CD14-positive monocyte (primary cell): ENCODE measurements at regions not wholly inside any gene's neighbourhood (a gene's known extent, or its start where the extent isn't known, plus 50 kb on each side); places are given as distances from the start of the nearest gene placed in this dataset.

Experiments used
- DNase-seq, 3 donors: peaks; one replicate each; pipeline ENCODE4 v3.0.0-alpha.2; 2011 to 2022
- H2AFZ ChIP-seq: 2 replicates; pipeline ENCODE4 v1.6.0; 2012; ENCODE audit warnings: mild to moderate bottlenecking, low read depth, low read length, inconsistent platforms; ENCODE audit not compliant: insufficient read depth, poor library complexity, severe bottlenecking
- H3K27ac ChIP-seq, 2 donors: 1 replicate in 1 of 2; 2 replicates in 1 of 2; pipeline ENCODE4 v1.5.1; 2012 to 2013; ENCODE audit warnings: low read length in 2 of 2, control low read depth in 1 of 2, inconsistent platforms in 1 of 2, low read depth in 1 of 2, mild to moderate bottlenecking in 1 of 2
- H3K27me3 ChIP-seq, 2 donors: one replicate each; pipeline versions ENCODE4 v1.6.0 to v1.6.1; 2011 to 2013; ENCODE audit warnings: low read length in 2 of 2; ENCODE audit not compliant: control insufficient read depth in 2 of 2, insufficient read depth in 2 of 2
- H3K36me3 ChIP-seq, 2 donors: replicated peaks in 1 of 2; 1 replicate in 1 of 2; 2 replicates in 1 of 2; pipeline versions ENCODE4 v1.5.1 to v1.6.1; 2012 to 2013; ENCODE audit warnings: low read length in 2 of 2, control low read depth in 1 of 2, inconsistent platforms in 1 of 2, mild to moderate bottlenecking in 1 of 2; ENCODE audit not compliant: insufficient read depth in 2 of 2, control insufficient read depth in 1 of 2
- H3K4me1 ChIP-seq, 2 donors: 1 replicate in 1 of 2; 2 replicates in 1 of 2; pipeline versions ENCODE4 v1.5.1 to v1.6.1; 2012 to 2013; ENCODE audit warnings: low read length in 2 of 2, control low read depth in 1 of 2, inconsistent platforms in 1 of 2, mild to moderate bottlenecking in 1 of 2, moderate library complexity in 1 of 2; ENCODE audit not compliant: insufficient read depth in 2 of 2, control insufficient read depth in 1 of 2
- H3K4me2 ChIP-seq: replicated peaks from 2 replicates; pipeline ENCODE3; 2012; ENCODE audit warnings: low read length, moderate library complexity, mild to moderate bottlenecking; ENCODE audit not compliant: poor library complexity, severe bottlenecking; ENCODE audit errors: extremely low read depth
- H3K4me3 ChIP-seq, 3 experiments: fragments of 200-600 bp in 1 of 3; sonication (generic) in 1 of 3; replicated peaks in 1 of 3; 1 replicate in 2 of 3; 2 replicates in 1 of 3; pipeline ENCODE4 v1.5.1; 2011 to 2013; ENCODE audit warnings: low read length in 3 of 3, mild to moderate bottlenecking in 3 of 3, control low read depth in 2 of 3, low read depth in 2 of 3, inconsistent platforms in 1 of 3, moderate library complexity in 1 of 3
- H3K79me2 ChIP-seq: 2 replicates; pipeline ENCODE4 v1.6.0; 2012; ENCODE audit warnings: mild to moderate bottlenecking, control low read depth, inconsistent platforms, low read length, moderate library complexity; ENCODE audit not compliant: insufficient read depth
- H3K9ac ChIP-seq: 2 replicates; pipeline ENCODE4 v1.6.0; 2017; ENCODE audit warnings: low read length, mild to moderate bottlenecking; ENCODE audit not compliant: insufficient read depth, poor library complexity, severe bottlenecking
- H3K9me3 ChIP-seq, 2 donors: replicated peaks in 1 of 2; 1 replicate in 1 of 2; 2 replicates in 1 of 2; pipeline versions ENCODE4 v1.5.1 to v1.6.1; 2012 to 2013; ENCODE audit warnings: low read length in 2 of 2, control low read depth in 1 of 2; ENCODE audit not compliant: control insufficient read depth in 1 of 2, insufficient read depth in 1 of 2
- H4K20me1 ChIP-seq: 2 replicates; pipeline ENCODE4 v1.6.0; 2012; ENCODE audit warnings: mild to moderate bottlenecking, low read length, control low read depth, moderate library complexity; ENCODE audit not compliant: insufficient read depth
- H3K27ac Mint-ChIP-seq, 7 donors: one replicate each; pipeline ENCODE4 v1.8.0; 2020; ENCODE audit warnings: mild to moderate bottlenecking in 7 of 7, mixed read lengths in 7 of 7, moderate library complexity in 6 of 7, inconsistent platforms in 2 of 7
- H3K27me3 Mint-ChIP-seq, 3 donors: one replicate each; pipeline ENCODE4 v1.8.0; 2021 to 2022; ENCODE audit warnings: low read depth in 3 of 3, mild to moderate bottlenecking in 3 of 3, mixed read lengths in 3 of 3, moderate library complexity in 3 of 3, inconsistent platforms in 1 of 3
- H3K36me3 Mint-ChIP-seq, 2 donors: one replicate each; pipeline ENCODE4 v1.8.0; 2020; ENCODE audit warnings: mixed read lengths in 2 of 2, inconsistent platforms in 1 of 2, mild to moderate bottlenecking in 1 of 2
- H3K4me1 Mint-ChIP-seq: one replicate; pipeline ENCODE4 v1.8.0; 2020; ENCODE audit warnings: mild to moderate bottlenecking, mixed read lengths
- H3K4me3 Mint-ChIP-seq, 2 donors: one replicate each; pipeline ENCODE4 v1.8.0; 2020; ENCODE audit warnings: mild to moderate bottlenecking in 2 of 2, mixed read lengths in 2 of 2, moderate library complexity in 1 of 2
- H3K9me3 Mint-ChIP-seq, 7 donors: one replicate each; pipeline ENCODE4 v1.8.0; 2020 to 2022; ENCODE audit warnings: mixed read lengths in 7 of 7, mild to moderate bottlenecking in 6 of 7, moderate library complexity in 6 of 7, inconsistent platforms in 2 of 7
- WGBS: methylation state at CpG from one replicate; pipeline ENCODE4 v1.1.5; 2013; ENCODE audit warnings: missing lambda C conversion rate; ENCODE audit not compliant: insufficient coverage; 5-methylcytosine and 5-hydroxymethylcytosine counted together
- intact Hi-C, 2 donors: fragments of 100-400 bp; cut with micrococcal nuclease; formaldehyde crosslinking; loops; one replicate each; pipeline versions ENCODE4 v1.15.0 to v1.15.1; 2023
- TF ChIP-seq, protein P1 (sequence below): fragments of 200-600 bp; IDR thresholded peaks from one replicate; pipeline ENCODE4 v1.8.0; 2022; ENCODE audit warnings: antibody characterized with exemption, mild to moderate bottlenecking

- peaks cover 47% of the 10 kb centered on the region for H3K4me1 Mint-ChIP-seq
- no peak overlapping the region for H3K4me3 ChIP-seq
- H3K36me3 Mint-ChIP-seq: peaks cover 0 to 1% of the 10 kb centered on the region in 2 donors
- no peak overlapping the region for H3K4me2 ChIP-seq
- H4K20me1 ChIP-seq: no peaks in the 10 kb centered on the region
- H3K79me2 ChIP-seq: no peaks in the 10 kb centered on the region
- H3K4me3 Mint-ChIP-seq: no peak overlapping the region
- TF ChIP-seq, protein P1, sequence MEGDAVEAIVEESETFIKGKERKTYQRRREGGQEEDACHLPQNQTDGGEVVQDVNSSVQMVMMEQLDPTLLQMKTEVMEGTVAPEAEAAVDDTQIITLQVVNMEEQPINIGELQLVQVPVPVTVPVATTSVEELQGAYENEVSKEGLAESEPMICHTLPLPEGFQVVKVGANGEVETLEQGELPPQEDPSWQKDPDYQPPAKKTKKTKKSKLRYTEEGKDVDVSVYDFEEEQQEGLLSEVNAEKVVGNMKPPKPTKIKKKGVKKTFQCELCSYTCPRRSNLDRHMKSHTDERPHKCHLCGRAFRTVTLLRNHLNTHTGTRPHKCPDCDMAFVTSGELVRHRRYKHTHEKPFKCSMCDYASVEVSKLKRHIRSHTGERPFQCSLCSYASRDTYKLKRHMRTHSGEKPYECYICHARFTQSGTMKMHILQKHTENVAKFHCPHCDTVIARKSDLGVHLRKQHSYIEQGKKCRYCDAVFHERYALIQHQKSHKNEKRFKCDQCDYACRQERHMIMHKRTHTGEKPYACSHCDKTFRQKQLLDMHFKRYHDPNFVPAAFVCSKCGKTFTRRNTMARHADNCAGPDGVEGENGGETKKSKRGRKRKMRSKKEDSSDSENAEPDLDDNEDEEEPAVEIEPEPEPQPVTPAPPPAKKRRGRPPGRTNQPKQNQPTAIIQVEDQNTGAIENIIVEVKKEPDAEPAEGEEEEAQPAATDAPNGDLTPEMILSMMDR: no peak
- H3K27me3 Mint-ChIP-seq: peaks cover 0 to 2% (median 0%) of the 10 kb centered on the region in 3 donors
- intact Hi-C loops: loop anchor here (10.0 kb wide), 2 partner anchors 58 to 198 kb away; no protein-coding TSS in a partner anchor
- 100% methylated on average over 5 of the region's 8 CpGs for WGBS
- no peaks in the 10 kb centered on the region for H3K36me3 ChIP-seq
- no peak for DNase-seq
- H3K9ac ChIP-seq: no peak overlapping the region
- no peak overlapping the region for H3K27ac ChIP-seq
- no peaks in the 10 kb centered on the region for H3K9me3 ChIP-seq
- no peaks in the 10 kb centered on the region for H3K27me3 ChIP-seq
- H3K9me3 Mint-ChIP-seq: peaks cover 2 to 15% (median 8%) of the 10 kb centered on the region in 7 donors
- no peak overlapping the region for H2AFZ ChIP-seq
- peaks cover 45 to 49% of the 10 kb centered on the region in 2 donors for H3K4me1 ChIP-seq
- no peak overlapping the region for H3K27ac Mint-ChIP-seq
Measured at GRCh38 chr15:93232845-93233244, 143.8 kb upstream of the RGMA start.

- H3K36me3 ChIP-seq: no peaks in the 10 kb centered on the region
- Mint-ChIP-seq H3K27ac (no peak overlapping the region), H3K27me3 (peaks cover 0 to 2% (median 0%) of the 10 kb centered on the region in 3 donors), H3K4me1 (peaks cover 41% of the 10 kb centered on the region), H3K36me3 (peaks cover 0 to 1% of the 10 kb centered on the region in 2 donors), H3K4me3 (no peak overlapping the region), H3K9me3 (peaks cover 2 to 15% (median 8%) of the 10 kb centered on the region in 7 donors)
- no peak overlapping the region for H3K4me3 ChIP-seq
- H3K27ac ChIP-seq: no peak overlapping the region
- DNase-seq: no peak
- H3K27me3 ChIP-seq: no peaks in the 10 kb centered on the region
- H4K20me1 ChIP-seq: no peaks in the 10 kb centered on the region
- peaks cover 40 to 44% of the 10 kb centered on the region in 2 donors for H3K4me1 ChIP-seq
- intact Hi-C loops: loop anchor here (10.0 kb wide), 2 partner anchors 57 to 197 kb away; no protein-coding TSS in a partner anchor
- H2AFZ ChIP-seq: no peak overlapping the region
- TF ChIP-seq, protein P1: no peak
- no peaks in the 10 kb centered on the region for H3K9me3 ChIP-seq
- 67% methylated on average over 2 of the region's 6 CpGs for WGBS
- no peak overlapping the region for H3K4me2 ChIP-seq
- H3K79me2 ChIP-seq: no peaks in the 10 kb centered on the region
- no peak overlapping the region for H3K9ac ChIP-seq
Measured at GRCh38 chr15:93231994-93232393, 143.0 kb upstream of the RGMA start.
